CD14-positive monocyte (primary cell): ENCODE measurements at regions not wholly inside any gene's neighbourhood (a gene's known extent, or its start where the extent isn't known, plus 50 kb on each side); places are given as distances from the start of the nearest gene placed in this dataset.

ENCODE experiments used
- DNase-seq, 3 donors: peaks; one replicate each; pipeline ENCODE4 v3.0.0-alpha.2; 2011 to 2022
- H2AFZ ChIP-seq: 2 replicates; pipeline ENCODE4 v1.6.0; 2012; ENCODE audit warnings: mild to moderate bottlenecking, low read depth, low read length, inconsistent platforms; ENCODE audit not compliant: insufficient read depth, poor library complexity, severe bottlenecking
- H3K27ac ChIP-seq, 2 donors: 1 replicate in 1 of 2; 2 replicates in 1 of 2; pipeline ENCODE4 v1.5.1; 2012 to 2013; ENCODE audit warnings: low read length in 2 of 2, control low read depth in 1 of 2, inconsistent platforms in 1 of 2, low read depth in 1 of 2, mild to moderate bottlenecking in 1 of 2
- H3K27me3 ChIP-seq, 2 donors: one replicate each; pipeline versions ENCODE4 v1.6.0 to v1.6.1; 2011 to 2013; ENCODE audit warnings: low read length in 2 of 2; ENCODE audit not compliant: control insufficient read depth in 2 of 2, insufficient read depth in 2 of 2
- H3K36me3 ChIP-seq, 2 donors: replicated peaks in 1 of 2; 1 replicate in 1 of 2; 2 replicates in 1 of 2; pipeline versions ENCODE4 v1.5.1 to v1.6.1; 2012 to 2013; ENCODE audit warnings: low read length in 2 of 2, control low read depth in 1 of 2, inconsistent platforms in 1 of 2, mild to moderate bottlenecking in 1 of 2; ENCODE audit not compliant: insufficient read depth in 2 of 2, control insufficient read depth in 1 of 2
- H3K4me1 ChIP-seq, 2 donors: 1 replicate in 1 of 2; 2 replicates in 1 of 2; pipeline versions ENCODE4 v1.5.1 to v1.6.1; 2012 to 2013; ENCODE audit warnings: low read length in 2 of 2, control low read depth in 1 of 2, inconsistent platforms in 1 of 2, mild to moderate bottlenecking in 1 of 2, moderate library complexity in 1 of 2; ENCODE audit not compliant: insufficient read depth in 2 of 2, control insufficient read depth in 1 of 2
- H3K4me2 ChIP-seq: replicated peaks from 2 replicates; pipeline ENCODE3; 2012; ENCODE audit warnings: low read length, moderate library complexity, mild to moderate bottlenecking; ENCODE audit not compliant: poor library complexity, severe bottlenecking; ENCODE audit errors: extremely low read depth
- H3K4me3 ChIP-seq, 3 experiments: fragments of 200-600 bp in 1 of 3; sonication (generic) in 1 of 3; replicated peaks in 1 of 3; 1 replicate in 2 of 3; 2 replicates in 1 of 3; pipeline ENCODE4 v1.5.1; 2011 to 2013; ENCODE audit warnings: low read length in 3 of 3, mild to moderate bottlenecking in 3 of 3, control low read depth in 2 of 3, low read depth in 2 of 3, inconsistent platforms in 1 of 3, moderate library complexity in 1 of 3
- H3K79me2 ChIP-seq: 2 replicates; pipeline ENCODE4 v1.6.0; 2012; ENCODE audit warnings: mild to moderate bottlenecking, control low read depth, inconsistent platforms, low read length, moderate library complexity; ENCODE audit not compliant: insufficient read depth
- H3K9ac ChIP-seq: 2 replicates; pipeline ENCODE4 v1.6.0; 2017; ENCODE audit warnings: low read length, mild to moderate bottlenecking; ENCODE audit not compliant: insufficient read depth, poor library complexity, severe bottlenecking
- H3K9me3 ChIP-seq, 2 donors: replicated peaks in 1 of 2; 1 replicate in 1 of 2; 2 replicates in 1 of 2; pipeline versions ENCODE4 v1.5.1 to v1.6.1; 2012 to 2013; ENCODE audit warnings: low read length in 2 of 2, control low read depth in 1 of 2; ENCODE audit not compliant: control insufficient read depth in 1 of 2, insufficient read depth in 1 of 2
- H4K20me1 ChIP-seq: 2 replicates; pipeline ENCODE4 v1.6.0; 2012; ENCODE audit warnings: mild to moderate bottlenecking, low read length, control low read depth, moderate library complexity; ENCODE audit not compliant: insufficient read depth
- H3K27ac Mint-ChIP-seq, 7 donors: one replicate each; pipeline ENCODE4 v1.8.0; 2020; ENCODE audit warnings: mild to moderate bottlenecking in 7 of 7, mixed read lengths in 7 of 7, moderate library complexity in 6 of 7, inconsistent platforms in 2 of 7
- H3K27me3 Mint-ChIP-seq, 3 donors: one replicate each; pipeline ENCODE4 v1.8.0; 2021 to 2022; ENCODE audit warnings: low read depth in 3 of 3, mild to moderate bottlenecking in 3 of 3, mixed read lengths in 3 of 3, moderate library complexity in 3 of 3, inconsistent platforms in 1 of 3
- H3K36me3 Mint-ChIP-seq, 2 donors: one replicate each; pipeline ENCODE4 v1.8.0; 2020; ENCODE audit warnings: mixed read lengths in 2 of 2, inconsistent platforms in 1 of 2, mild to moderate bottlenecking in 1 of 2
- H3K4me1 Mint-ChIP-seq: one replicate; pipeline ENCODE4 v1.8.0; 2020; ENCODE audit warnings: mild to moderate bottlenecking, mixed read lengths
- H3K4me3 Mint-ChIP-seq, 2 donors: one replicate each; pipeline ENCODE4 v1.8.0; 2020; ENCODE audit warnings: mild to moderate bottlenecking in 2 of 2, mixed read lengths in 2 of 2, moderate library complexity in 1 of 2
- H3K9me3 Mint-ChIP-seq, 7 donors: one replicate each; pipeline ENCODE4 v1.8.0; 2020 to 2022; ENCODE audit warnings: mixed read lengths in 7 of 7, mild to moderate bottlenecking in 6 of 7, moderate library complexity in 6 of 7, inconsistent platforms in 2 of 7
- CTCF ChIP-seq: fragments of 200-600 bp; IDR thresholded peaks from one replicate; pipeline ENCODE4 v1.8.0; 2022; ENCODE audit warnings: antibody characterized with exemption, mild to moderate bottlenecking
- WGBS: methylation state at CpG from one replicate; pipeline ENCODE4 v1.1.5; 2013; ENCODE audit warnings: missing lambda C conversion rate; ENCODE audit not compliant: insufficient coverage; 5-methylcytosine and 5-hydroxymethylcytosine counted together
- intact Hi-C, 2 donors: fragments of 100-400 bp; cut with micrococcal nuclease; formaldehyde crosslinking; loops; one replicate each; pipeline versions ENCODE4 v1.15.0 to v1.15.1; 2023

DNA sequence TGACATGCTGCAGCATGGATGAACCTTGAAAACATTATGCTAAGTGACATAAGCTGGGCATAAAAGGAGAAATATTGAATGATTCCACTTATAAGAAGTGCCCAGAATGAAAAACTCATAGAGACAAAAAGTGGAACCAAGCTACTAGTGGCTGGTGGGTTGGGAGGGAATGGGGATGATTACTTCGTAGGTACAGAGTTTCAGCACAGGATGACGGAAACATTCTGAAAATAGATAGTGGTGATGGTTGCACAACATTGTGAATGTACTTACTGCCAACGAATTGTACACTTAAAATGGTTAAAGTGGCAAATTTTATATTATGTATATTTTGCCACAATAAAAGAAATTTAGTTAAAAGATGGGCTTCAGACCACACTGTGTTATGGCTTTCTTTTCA lies 93.6 kb downstream of the RPLP1 start:
- Histone ChIP-seq H3K36me3 (no peaks in the 10 kb centered on the region), H4K20me1 (no peaks in the 10 kb centered on the region), H3K79me2 (no peaks in the 10 kb centered on the region), H3K9me3 (peaks cover under 1 to 4% of the 10 kb centered on the region in 2 donors), H3K4me3 (no peak overlapping the region), H2AFZ (no peak overlapping the region), H3K27ac (no peak overlapping the region), H3K4me1 (peaks cover 6 to 9% of the 10 kb centered on the region in 2 donors), H3K27me3 (no peaks in the 10 kb centered on the region), H3K9ac (no peak overlapping the region), H3K4me2 (no peak overlapping the region)
- H3K4me1 Mint-ChIP-seq, result peaks cover 10% of the 10 kb centered on the region
- no peak for TF ChIP-seq CTCF
- no peaks in the 10 kb centered on the region for H3K36me3 Mint-ChIP-seq
- H3K27me3 Mint-ChIP-seq, result peaks cover 3 to 13% (median 4%) of the 10 kb centered on the region in 3 donors
- 0% methylated on average over 2 of the region's 3 CpGs for WGBS
- no peak for DNase-seq
- H3K4me3 Mint-ChIP-seq, result no peak overlapping the region
- peaks cover 2 to 10% (median 4%) of the 10 kb centered on the region in 7 donors for H3K9me3 Mint-ChIP-seq
- intact Hi-C loops, result no loop called here
- H3K27ac Mint-ChIP-seq, result no peak overlapping the region

GRCh38 chr15:69548395-69549180 lies 96.0 kb downstream of the RPLP1 start:
- peaks cover 6 to 9% of the 10 kb centered on the region in 2 donors for H3K4me1 ChIP-seq
- H3K4me3 Mint-ChIP-seq, result no peak overlapping the region
- no peak overlapping the region for H2AFZ ChIP-seq
- H3K79me2 ChIP-seq, result no peaks in the 10 kb centered on the region
- no peaks in the 10 kb centered on the region for H4K20me1 ChIP-seq
- no peak overlapping the region for H3K9ac ChIP-seq
- 95% methylated on average over 14 of the region's 24 CpGs for WGBS
- DNase-seq, result no peak
- intact Hi-C loops, result no loop called here
- peaks cover 15 to 22% of the 10 kb centered on the region in 2 donors for H3K9me3 ChIP-seq
- H3K27me3 ChIP-seq, result no peaks in the 10 kb centered on the region
- H3K27ac Mint-ChIP-seq, result peak overlapping the region in 1 of 7 donors; percentile 19
- TF ChIP-seq CTCF, result no peak
- H3K4me3 ChIP-seq, result no peak overlapping the region
- no peak overlapping the region for H3K27ac ChIP-seq
- peaks cover 10% of the 10 kb centered on the region for H3K4me1 Mint-ChIP-seq
- H3K36me3 ChIP-seq, result no peaks in the 10 kb centered on the region
- H3K27me3 Mint-ChIP-seq, result peaks cover 4 to 11% (median 4%) of the 10 kb centered on the region in 3 donors
- peaks cover 17 to 24% (median 22%) of the 10 kb centered on the region in 7 donors for H3K9me3 Mint-ChIP-seq
- no peak overlapping the region for H3K4me2 ChIP-seq
- H3K36me3 Mint-ChIP-seq, result peaks cover 0 to 5% of the 10 kb centered on the region in 2 donors
